ENCODE measurements at regions not wholly inside any gene's neighbourhood (a gene's known extent, or its start where the extent isn't known, plus 50 kb on each side); places are given as distances from the start of the nearest gene placed in this dataset.

DNA sequence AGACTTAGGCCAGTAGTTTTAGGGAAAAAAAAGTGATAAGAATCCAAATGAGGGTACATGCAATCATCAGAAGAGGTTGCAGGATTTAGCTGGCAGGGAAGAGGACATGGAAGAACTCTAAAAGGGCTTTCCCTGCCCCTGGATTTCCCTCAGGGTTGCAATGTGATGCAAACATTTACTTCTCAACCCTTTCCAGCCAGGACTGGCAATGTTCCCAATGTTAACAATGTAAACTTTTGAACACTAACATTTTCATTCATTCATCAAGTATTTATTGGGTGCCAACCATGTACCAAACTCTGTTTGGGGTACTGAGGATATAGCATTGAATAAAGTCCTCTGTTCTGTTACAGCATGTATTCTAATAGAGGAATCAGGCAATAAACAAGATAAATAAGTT lies 349.4 kb upstream of the LRRC3B start:
- POLR2A ChIA-PET = no interaction called here
- Histone ChIP-seq H2AFZ (ENCODE audit: low read length) (no peak overlapping the region), H3K4me1 (ENCODE audit: insufficient read depth, low read length) (no peaks in the 10 kb centered on the region), H3K27me3 (ENCODE audit: control insufficient read depth in 1 of 2, insufficient read depth in 2 of 2, low read length in 2 of 2) (no peaks in the 10 kb centered on the region), H4K20me1 (ENCODE audit: insufficient read depth, low read length) (no peaks in the 10 kb centered on the region), H3K27ac (ENCODE audit: extremely low read length, insufficient read depth, low read length) (no peak overlapping the region), H3K79me2 (ENCODE audit: insufficient read depth, low read length) (no peaks in the 10 kb centered on the region), H3K9me3 (ENCODE audit: low read length) (peaks cover 92% of the 10 kb centered on the region), H3K4me3 (replicated peaks in 1 of 3; ENCODE audit: insufficient read depth in 1 of 3, low read depth in 2 of 3, low read length in 3 of 3) (no peak overlapping the region), H3K9ac (ENCODE audit: insufficient read depth, low read depth, low read length) (no peak overlapping the region), H3K36me3 (replicated peaks in 1 of 2; ENCODE audit: control insufficient read depth in 1 of 2, insufficient read depth in 2 of 2, low read length in 2 of 2) (no peaks in the 10 kb centered on the region), H3K4me2 (ENCODE audit: low read depth, low read length) (no peak overlapping the region)
- CTCF ChIA-PET (ENCODE audit: low intra/inter-chr PET ratio, low total read pairs) = no interaction called here
- DNase-seq (ENCODE audit: low spot score) (no peak), ATAC-seq (no peak), FAIRE-seq (no peak)
- BruUV-seq (replicated peaks) = no TSS peak
- in situ Hi-C loops (cut with HindIII; ENCODE audit: extremely low pct_ligation_motif_present, low pct_unique_long_range_greater_than_20kb) (no loop called here), intact Hi-C loops (cut with micrococcal nuclease; ENCODE audit: unreplicated experiment) (no loop called here)
- TF ChIP-seq ZNF543 (CRISPR knock-in tag; IDR thresholded peaks at IDR 0.05) (no peak), GATAD2A (CRISPR knock-in tag; IDR thresholded peaks at IDR 0.05) (no peak), SOX13 (IDR thresholded peaks at IDR 0.05) (no peak), SOX13 (CRISPR knock-in tag; conservative IDR thresholded peaks at IDR 0.05 in 1 of 2, IDR thresholded peaks at IDR 0.05 in 1 of 2) (no peak), ZNF20 (CRISPR knock-in tag; IDR thresholded peaks at IDR 0.05) (no peak), PLSCR1 (CRISPR knock-in tag; IDR thresholded peaks at IDR 0.05; ENCODE audit: borderline replicate concordance) (no peak), CEBPZ (IDR thresholded peaks at IDR 0.05; ENCODE audit: low read length) (no peak), ZNF282 (IDR thresholded peaks at IDR 0.05; ENCODE audit: partially characterized antibody) (no peak), KDM5A (IDR thresholded peaks at IDR 0.05; ENCODE audit: borderline replicate concordance, low read length) (no peak), NFATC3 (CRISPR knock-in tag; IDR thresholded peaks at IDR 0.05) (no peak), GFI1 (CRISPR knock-in tag; IDR thresholded peaks at IDR 0.05; ENCODE audit: borderline replicate concordance) (no peak), SP2 (CRISPR knock-in tag; IDR thresholded peaks at IDR 0.05) (no peak)
- TF ChIP-seq, protein P1, sequence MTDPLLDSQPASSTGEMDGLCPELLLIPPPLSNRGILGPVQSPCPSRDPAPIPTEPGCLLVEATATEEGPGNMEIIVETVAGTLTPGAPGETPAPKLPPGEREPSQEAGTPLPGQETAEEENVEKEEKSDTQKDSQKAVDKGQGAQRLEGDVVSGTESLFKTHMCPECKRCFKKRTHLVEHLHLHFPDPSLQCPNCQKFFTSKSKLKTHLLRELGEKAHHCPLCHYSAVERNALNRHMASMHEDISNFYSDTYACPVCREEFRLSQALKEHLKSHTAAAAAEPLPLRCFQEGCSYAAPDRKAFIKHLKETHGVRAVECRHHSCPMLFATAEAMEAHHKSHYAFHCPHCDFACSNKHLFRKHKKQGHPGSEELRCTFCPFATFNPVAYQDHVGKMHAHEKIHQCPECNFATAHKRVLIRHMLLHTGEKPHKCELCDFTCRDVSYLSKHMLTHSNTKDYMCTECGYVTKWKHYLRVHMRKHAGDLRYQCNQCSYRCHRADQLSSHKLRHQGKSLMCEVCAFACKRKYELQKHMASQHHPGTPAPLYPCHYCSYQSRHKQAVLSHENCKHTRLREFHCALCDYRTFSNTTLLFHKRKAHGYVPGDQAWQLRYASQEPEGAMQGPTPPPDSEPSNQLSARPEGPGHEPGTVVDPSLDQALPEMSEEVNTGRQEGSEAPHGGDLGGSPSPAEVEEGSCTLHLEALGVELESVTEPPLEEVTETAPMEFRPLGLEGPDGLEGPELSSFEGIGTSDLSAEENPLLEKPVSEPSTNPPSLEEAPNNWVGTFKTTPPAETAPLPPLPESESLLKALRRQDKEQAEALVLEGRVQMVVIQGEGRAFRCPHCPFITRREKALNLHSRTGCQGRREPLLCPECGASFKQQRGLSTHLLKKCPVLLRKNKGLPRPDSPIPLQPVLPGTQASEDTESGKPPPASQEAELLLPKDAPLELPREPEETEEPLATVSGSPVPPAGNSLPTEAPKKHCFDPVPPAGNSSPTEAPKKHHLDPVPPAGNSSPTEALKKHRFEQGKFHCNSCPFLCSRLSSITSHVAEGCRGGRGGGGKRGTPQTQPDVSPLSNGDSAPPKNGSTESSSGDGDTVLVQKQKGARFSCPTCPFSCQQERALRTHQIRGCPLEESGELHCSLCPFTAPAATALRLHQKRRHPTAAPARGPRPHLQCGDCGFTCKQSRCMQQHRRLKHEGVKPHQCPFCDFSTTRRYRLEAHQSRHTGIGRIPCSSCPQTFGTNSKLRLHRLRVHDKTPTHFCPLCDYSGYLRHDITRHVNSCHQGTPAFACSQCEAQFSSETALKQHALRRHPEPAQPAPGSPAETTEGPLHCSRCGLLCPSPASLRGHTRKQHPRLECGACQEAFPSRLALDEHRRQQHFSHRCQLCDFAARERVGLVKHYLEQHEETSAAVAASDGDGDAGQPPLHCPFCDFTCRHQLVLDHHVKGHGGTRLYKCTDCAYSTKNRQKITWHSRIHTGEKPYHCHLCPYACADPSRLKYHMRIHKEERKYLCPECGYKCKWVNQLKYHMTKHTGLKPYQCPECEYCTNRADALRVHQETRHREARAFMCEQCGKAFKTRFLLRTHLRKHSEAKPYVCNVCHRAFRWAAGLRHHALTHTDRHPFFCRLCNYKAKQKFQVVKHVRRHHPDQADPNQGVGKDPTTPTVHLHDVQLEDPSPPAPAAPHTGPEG (CRISPR knock-in tag; IDR thresholded peaks at IDR 0.05) = no peak

Data from HepG2 (cell line).